Activated naive CD4-positive, alpha-beta T cell treated with anti-CD3 and anti-CD28 coated beads, Interleukin-2, amount 10 ng/mL, durations not matched to agents 7 days and 5 days (primary cell): ENCODE measurements at regions not wholly inside any gene's neighbourhood (a gene's known extent, or its start where the extent isn't known, plus 50 kb on each side); places are given as distances from the start of the nearest gene placed in this dataset.
"Not testable (repeated sequence)": the region's sequence is repeated elsewhere in the genome, so short reads cannot be mapped to it uniquely, and the experiment has no call there.

Experiments
- CTCF ChIA-PET: fragments of 350-600 bp; sonication (Branson Sonifier 250); formaldehyde crosslinking; loops from one replicate; lab custom pipeline; 2021; ENCODE audit warnings: antibody characterized with exemption; lab: Charles Lee
- DNase-seq: peaks from one replicate; pipeline ENCODE4 v3.0.0-alpha.2; 2020
- H3K27ac Mint-ChIP-seq: one replicate; pipeline ENCODE4 v1.8.0; 2021; ENCODE audit warnings: mild to moderate bottlenecking, moderate library complexity, mixed read lengths
- H3K27me3 Mint-ChIP-seq: one replicate; pipeline ENCODE4 v1.8.0; 2021; ENCODE audit warnings: mild to moderate bottlenecking, mixed read lengths
- H3K36me3 Mint-ChIP-seq: one replicate; pipeline ENCODE4 v1.8.0; 2021; ENCODE audit warnings: mixed read lengths
- H3K4me1 Mint-ChIP-seq: one replicate; pipeline ENCODE4 v1.8.0; 2021; ENCODE audit warnings: mixed read lengths
- H3K4me3 Mint-ChIP-seq: one replicate; pipeline ENCODE4 v1.8.0; 2021; ENCODE audit warnings: mild to moderate bottlenecking, moderate library complexity, mixed read lengths
- H3K9me3 Mint-ChIP-seq: one replicate; pipeline ENCODE4 v1.8.0; 2021; ENCODE audit warnings: mixed read lengths

DNA sequence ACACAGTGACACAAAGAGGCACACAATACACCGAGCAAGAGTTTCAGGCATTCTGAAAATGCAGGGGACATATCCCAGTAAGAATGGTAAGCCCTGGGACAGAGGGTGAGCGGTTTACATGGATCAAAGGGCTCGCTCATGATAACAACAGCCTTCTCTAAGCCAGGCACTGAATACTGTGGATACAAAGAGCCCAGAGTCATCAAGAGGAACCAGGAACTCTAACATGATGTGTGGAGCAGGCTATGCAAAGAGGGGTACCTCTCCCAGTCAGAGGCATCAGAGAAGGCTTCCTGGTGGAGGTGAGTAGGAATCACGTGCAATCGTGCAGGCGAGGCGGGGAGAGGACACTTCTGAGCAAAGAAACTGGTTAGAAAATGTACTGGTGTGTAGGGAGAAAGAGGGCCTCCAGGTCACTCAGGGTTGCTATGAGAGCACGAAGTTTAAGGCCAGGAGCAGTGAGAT is 76.9 kb upstream of the EEA1 start:
- Mint-ChIP-seq H3K36me3 (no peaks in the 10 kb centered on the region), H3K9me3 (no peaks in the 10 kb centered on the region), H3K27ac (no peak overlapping the region), H3K4me3 (no peak overlapping the region), H3K4me1 (no peaks in the 10 kb centered on the region), H3K27me3 (no peaks in the 10 kb centered on the region)
- DNase-seq, result no peak
- CTCF ChIA-PET, result interaction anchor here (5.6 kb wide), 1 partner anchor 18 kb away, joined by 27 read pairs; no protein-coding TSS in a partner anchor

DNA sequence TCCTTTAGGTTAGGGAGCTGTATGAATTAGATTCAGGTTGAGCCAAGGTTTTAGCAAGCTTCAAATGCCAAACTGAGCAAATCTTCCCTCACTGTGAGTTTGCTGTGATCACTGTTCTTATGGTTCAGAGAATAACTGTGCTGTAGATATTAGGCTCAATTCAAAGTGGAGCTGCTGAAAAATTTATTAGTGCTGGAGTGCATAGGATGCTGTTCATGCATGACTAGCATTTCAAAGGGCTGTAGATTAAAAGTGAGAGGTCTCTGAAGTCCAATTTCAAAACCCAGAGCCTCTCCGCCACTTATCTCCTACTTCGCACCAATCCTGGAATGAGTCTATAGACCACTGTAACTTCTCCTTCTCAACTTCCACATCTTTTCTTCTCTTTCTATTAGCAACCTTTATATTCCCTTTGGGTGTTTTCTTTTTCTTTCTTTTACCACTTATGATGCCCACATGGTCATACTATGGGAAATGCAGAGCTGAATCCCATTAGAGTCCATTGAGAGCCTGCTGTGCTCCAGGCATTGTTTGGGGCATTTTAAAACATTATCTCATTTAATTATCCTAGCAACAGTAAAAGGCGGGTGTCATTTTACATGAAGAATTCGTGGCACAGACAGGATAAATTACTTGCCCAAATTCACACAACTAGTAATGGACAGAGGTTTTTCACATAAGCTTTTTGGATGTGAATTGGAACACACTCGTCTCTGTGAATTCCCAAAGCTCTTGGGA is 77.5 kb upstream of the EEA1 start:
- Mint-ChIP-seq H3K9me3 (no peaks in the 10 kb centered on the region), H3K27ac (no peak overlapping the region), H3K4me1 (no peaks in the 10 kb centered on the region), H3K4me3 (no peak overlapping the region), H3K36me3 (no peaks in the 10 kb centered on the region), H3K27me3 (no peaks in the 10 kb centered on the region)
- DNase-seq, result no peak
- CTCF ChIA-PET, result interaction anchor here (0.8 to 5.6 kb wide), 2 partner anchors 9 to 19 kb away, joined by 3 to 27 read pairs; no protein-coding TSS in a partner anchor

DNA sequence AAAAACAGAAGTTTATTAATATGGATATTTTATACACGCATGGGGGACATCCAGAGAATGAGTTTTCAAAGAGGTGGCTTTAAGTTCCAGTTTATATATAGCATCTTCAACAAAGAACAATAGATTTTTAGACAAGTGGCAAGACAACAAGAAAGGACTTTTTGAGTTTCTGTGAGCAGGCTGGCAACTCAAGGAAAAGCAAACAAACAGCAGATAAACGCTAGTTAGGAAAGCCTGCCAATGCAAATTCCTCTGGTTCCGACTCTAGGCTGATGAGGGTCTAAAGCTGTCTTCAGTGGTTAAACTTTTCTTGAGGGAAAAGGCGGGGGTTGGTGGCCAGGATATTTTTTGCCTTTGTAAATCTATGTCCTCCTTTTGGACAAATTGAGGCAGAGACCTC is 78.4 kb upstream of the EEA1 start:
- no peaks in the 10 kb centered on the region for H3K36me3 Mint-ChIP-seq

DNA sequence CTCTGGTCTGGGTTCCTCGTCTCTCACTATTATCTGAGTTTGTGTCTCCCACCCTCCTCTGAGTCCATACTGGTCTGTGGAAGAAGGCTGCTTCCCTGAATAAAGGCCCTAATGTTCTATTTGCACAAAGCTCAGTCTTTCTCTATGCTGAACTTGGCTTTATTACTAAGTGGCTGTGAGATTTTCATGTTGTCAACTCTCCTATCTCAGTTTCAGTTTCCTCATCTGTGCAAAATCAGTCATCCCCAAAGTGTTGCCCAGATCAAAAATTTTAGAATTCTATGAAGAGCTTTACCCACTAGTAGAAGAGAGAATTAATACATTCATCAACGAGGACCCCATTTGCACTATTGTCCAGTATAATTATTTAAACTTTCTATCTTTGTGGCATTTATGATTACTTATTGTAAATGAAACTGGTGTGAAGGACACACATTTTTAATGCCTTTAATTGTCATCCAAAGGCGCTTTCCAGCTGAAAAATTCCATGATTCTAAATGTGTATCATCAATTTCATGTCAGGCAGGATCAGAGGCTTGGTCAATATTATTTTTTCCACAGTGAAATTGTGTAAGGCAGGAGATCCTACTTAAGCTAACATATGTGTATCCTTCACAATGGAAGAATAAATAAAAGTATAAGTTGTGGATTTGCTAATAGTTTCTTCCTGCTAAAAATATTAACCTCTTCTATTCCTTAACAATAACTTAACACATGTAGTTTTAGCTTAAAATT is 79.1 kb upstream of the EEA1 start:
- no peaks in the 10 kb centered on the region for H3K36me3 Mint-ChIP-seq
- H3K4me3 Mint-ChIP-seq, result no peak overlapping the region
- H3K27ac Mint-ChIP-seq, result no peak overlapping the region
- no peak for DNase-seq
- H3K27me3 Mint-ChIP-seq, result no peaks in the 10 kb centered on the region
- CTCF ChIA-PET, result interaction anchor here (0.8 to 5.6 kb wide), 4 partner anchors 10 to 89 kb away, joined by 3 to 27 read pairs (median 4); no protein-coding TSS in a partner anchor
- H3K9me3 Mint-ChIP-seq, result no peaks in the 10 kb centered on the region
- no peaks in the 10 kb centered on the region for H3K4me1 Mint-ChIP-seq

More for the DNA sequence above, 78.4 kb upstream of the EEA1 start:
- no peak overlapping the region for H3K4me3 Mint-ChIP-seq
- no peaks in the 10 kb centered on the region for H3K4me1 Mint-ChIP-seq
- DNase-seq, result no peak
- H3K27ac Mint-ChIP-seq, result no peak overlapping the region
- CTCF ChIA-PET, result interaction anchor here (1.1 to 5.6 kb wide), 3 partner anchors 20 to 90 kb away, joined by 4 to 27 read pairs (median 5); no protein-coding TSS in a partner anchor
- H3K27me3 Mint-ChIP-seq, result no peaks in the 10 kb centered on the region
- no peaks in the 10 kb centered on the region for H3K9me3 Mint-ChIP-seq

DNA sequence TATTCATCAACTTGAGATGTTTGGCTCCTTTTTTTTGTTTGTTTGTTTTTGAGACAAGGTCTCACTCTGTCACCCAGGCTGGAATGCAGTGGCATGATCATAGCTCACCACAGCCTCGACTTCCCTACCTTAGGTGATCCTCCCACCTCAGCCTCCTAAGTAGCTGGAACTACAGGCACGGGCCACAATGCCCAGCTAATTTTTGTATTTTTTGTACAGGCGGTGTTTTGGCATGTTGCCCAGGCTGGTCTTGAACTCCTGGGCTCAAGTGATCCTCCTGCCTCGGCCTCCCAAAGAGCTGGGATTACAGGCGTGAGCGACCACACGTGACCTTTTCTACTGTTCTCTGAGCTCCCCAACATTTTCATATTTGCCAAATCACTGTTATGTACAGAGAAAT is 79.8 kb upstream of the EEA1 start:
- H3K36me3 Mint-ChIP-seq, H3K27ac Mint-ChIP-seq, H3K9me3 Mint-ChIP-seq, DNase-seq, H3K4me3 Mint-ChIP-seq, H3K27me3 Mint-ChIP-seq, H3K4me1 Mint-ChIP-seq: not testable (repeated sequence)
- CTCF ChIA-PET, result interaction anchor here (0.8 to 5.6 kb wide), 3 partner anchors 10 to 82 kb away, joined by 3 to 27 read pairs (median 4); no protein-coding TSS in a partner anchor

DNA sequence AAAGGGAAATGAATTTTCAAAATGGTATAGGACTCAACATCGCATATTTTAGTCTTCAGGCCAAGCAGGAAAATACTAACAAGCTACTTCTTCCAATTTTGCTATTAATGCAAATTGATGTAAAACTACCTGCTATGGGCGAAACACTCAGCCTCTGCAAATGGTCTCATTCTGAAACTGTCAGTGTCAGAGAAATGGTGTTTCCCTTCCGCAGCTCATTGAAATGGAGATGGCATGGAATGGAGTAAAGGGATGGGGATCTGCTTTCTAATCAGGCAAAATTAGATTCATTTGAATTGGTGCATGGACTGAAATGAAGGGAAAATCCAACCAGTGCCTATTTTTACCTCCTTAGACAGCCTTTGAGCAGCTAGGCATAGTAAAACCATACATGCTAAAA is 80.4 kb upstream of the EEA1 start:
- DNase-seq, result no peak
- CTCF ChIA-PET, result interaction anchor here (5.6 kb wide), 1 partner anchor 22 kb away, joined by 27 read pairs; no protein-coding TSS in a partner anchor
- Mint-ChIP-seq H3K4me1 (no peaks in the 10 kb centered on the region), H3K4me3 (no peak overlapping the region), H3K27me3 (no peaks in the 10 kb centered on the region), H3K36me3 (no peaks in the 10 kb centered on the region), H3K9me3 (no peaks in the 10 kb centered on the region), H3K27ac (no peak overlapping the region)

DNA sequence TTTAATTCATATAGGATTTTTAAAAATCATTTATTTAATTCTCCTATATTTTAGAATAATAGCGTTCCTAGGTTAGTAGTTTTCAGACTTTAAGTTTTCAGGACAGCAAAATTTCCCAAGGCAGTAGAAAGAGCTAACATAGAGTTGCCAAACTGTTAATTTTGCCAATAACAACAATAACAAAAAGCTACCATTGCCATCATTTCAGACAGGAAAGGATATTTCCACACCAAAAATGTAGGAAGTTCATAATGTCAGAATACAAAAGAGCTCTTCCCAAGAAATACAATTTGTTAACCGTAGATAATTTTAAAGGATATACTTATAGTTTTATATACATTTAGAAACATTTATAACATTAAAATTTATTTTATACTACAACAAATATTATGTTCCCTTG is 81.4 kb upstream of the EEA1 start:
- DNase-seq, result no peak
- no peaks in the 10 kb centered on the region for H3K9me3 Mint-ChIP-seq
- no peak overlapping the region for H3K4me3 Mint-ChIP-seq
- no peaks in the 10 kb centered on the region for H3K36me3 Mint-ChIP-seq
- H3K27ac Mint-ChIP-seq, result no peak overlapping the region
- no peaks in the 10 kb centered on the region for H3K4me1 Mint-ChIP-seq
- CTCF ChIA-PET, result no interaction called here
- H3K27me3 Mint-ChIP-seq, result no peaks in the 10 kb centered on the region

DNA sequence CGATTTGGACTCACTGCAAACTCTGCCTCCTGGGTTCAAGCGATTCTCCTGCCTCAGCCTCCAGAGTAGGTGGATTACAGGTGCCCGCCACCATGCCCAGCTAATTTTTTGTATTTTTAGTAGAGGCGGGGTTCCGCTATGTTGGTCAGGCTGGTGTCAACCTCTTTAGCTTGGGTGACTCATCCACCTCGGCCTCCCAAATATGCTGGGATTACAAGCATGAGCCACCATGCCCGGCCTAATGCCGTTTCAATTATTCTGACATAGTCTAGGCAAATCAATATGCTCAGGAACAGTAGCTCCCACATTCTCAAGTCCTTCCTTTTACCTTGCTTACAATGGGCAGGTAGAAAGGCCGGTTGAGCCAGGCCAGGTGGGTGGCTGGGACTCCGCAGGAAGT is 82.0 kb upstream of the EEA1 start:
- CTCF ChIA-PET, result no interaction called here
- no peaks in the 10 kb centered on the region for H3K4me1 Mint-ChIP-seq
- no peak overlapping the region for H3K4me3 Mint-ChIP-seq
- DNase-seq, result no peak
- no peak overlapping the region for H3K27ac Mint-ChIP-seq
- no peaks in the 10 kb centered on the region for H3K27me3 Mint-ChIP-seq
- no peaks in the 10 kb centered on the region for H3K9me3 Mint-ChIP-seq
- H3K36me3 Mint-ChIP-seq, result no peaks in the 10 kb centered on the region

DNA sequence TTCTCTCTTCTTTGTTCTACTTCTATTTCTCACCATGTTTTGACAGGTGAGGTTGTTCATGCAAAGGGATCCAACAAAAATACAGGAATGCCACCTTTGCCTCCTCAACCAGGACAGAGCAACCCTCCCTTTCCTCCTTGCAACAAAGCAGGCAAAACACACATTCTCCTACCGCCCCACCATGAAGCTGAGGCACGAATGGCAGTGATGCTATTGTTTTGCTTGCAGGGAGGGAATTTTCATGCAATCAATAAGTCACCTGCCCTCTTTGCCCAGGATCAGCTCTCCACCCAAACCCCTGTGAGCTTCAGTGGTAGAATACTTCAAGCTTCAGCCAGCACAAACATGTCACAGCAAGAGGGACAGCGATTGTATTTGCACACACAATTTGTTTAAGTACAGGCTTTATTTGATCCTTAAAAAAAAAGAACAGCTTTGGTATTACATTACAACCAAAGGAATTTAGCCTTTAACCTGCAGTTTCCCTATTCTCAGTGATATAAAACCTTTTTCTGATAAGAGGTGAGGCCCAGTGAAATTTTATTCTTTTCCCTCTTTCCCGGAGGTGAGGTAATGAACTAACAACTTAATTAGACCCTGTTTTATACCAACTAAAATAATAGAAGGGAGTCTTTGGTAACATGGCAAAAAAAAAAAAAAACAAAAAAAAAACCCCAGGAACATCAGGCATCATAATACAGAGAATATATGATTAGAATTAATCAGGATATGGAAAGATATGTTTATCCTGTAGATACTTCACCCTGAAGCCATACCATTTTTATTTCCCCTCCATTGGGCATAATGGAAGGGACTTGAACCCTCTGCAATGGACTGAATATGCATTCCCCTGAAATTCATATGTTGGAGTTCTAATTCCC is 87.0 kb upstream of the EEA1 start:
- no peak for DNase-seq
- Mint-ChIP-seq H3K27me3 (no peaks in the 10 kb centered on the region), H3K4me1 (no peaks in the 10 kb centered on the region), H3K27ac (no peak overlapping the region), H3K9me3 (no peaks in the 10 kb centered on the region), H3K36me3 (no peaks in the 10 kb centered on the region), H3K4me3 (no peak overlapping the region)
- CTCF ChIA-PET, result interaction anchor here (0.7 kb wide), 1 partner anchor 1086 kb away, joined by 3 read pairs; no protein-coding TSS in a partner anchor

DNA sequence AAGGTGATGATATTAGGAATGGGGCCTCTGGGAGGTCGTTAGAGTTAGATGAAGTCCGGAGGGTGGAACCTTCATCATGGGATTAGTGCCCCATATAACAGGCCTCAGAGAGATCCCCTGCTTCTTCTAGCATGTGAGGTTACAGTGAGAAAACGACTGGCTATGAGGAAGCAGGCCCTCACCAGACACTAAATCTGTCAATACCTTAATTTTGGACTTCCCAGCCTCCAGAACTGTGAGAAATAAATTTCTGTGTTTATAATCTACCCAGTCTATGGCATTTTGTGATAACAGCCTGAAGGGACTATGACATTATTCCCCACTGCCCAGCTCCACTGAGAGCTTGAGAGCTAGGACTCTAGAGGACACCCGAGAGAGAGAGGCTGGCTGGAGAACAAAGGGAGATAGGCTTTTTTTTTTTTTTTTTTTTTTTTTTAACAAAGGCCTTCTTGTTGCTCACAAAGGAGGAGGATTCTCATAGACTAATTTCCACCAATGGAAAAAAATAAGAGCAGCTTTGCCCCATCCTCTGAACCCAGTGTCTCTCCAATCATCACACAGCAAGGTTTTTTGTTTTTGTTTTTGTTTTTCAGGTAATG is 87.8 kb upstream of the EEA1 start:
- no peak overlapping the region for H3K27ac Mint-ChIP-seq
- no peaks in the 10 kb centered on the region for H3K4me1 Mint-ChIP-seq
- DNase-seq, result no peak
- CTCF ChIA-PET, result interaction anchor here (0.7 kb wide), 1 partner anchor 16 kb away, joined by 4 read pairs; no protein-coding TSS in a partner anchor
- no peaks in the 10 kb centered on the region for H3K27me3 Mint-ChIP-seq
- H3K36me3 Mint-ChIP-seq, result no peaks in the 10 kb centered on the region
- no peak overlapping the region for H3K4me3 Mint-ChIP-seq
- H3K9me3 Mint-ChIP-seq, result no peaks in the 10 kb centered on the region

DNA sequence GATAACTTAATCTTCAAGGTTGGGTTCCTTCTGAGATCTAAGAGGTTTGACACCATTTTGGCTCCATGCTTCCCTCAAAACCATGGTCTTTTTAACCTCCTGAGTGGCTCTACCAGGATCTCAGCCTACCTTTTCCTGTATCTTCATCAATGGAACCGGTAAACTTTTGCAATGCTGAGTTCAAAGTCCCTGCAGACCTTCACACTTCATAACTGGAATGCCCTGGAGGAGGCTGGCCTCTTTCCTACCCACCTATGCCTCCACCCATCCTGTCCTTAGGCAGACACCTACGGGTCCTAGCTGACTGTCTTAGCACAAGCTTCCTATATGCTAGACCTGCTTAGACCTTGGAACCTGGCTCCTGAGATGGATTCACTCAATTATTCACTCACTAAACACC is 89.5 kb upstream of the EEA1 start:
- no peak overlapping the region for H3K27ac Mint-ChIP-seq
- no peaks in the 10 kb centered on the region for H3K4me1 Mint-ChIP-seq
- DNase-seq, result no peak
- no peaks in the 10 kb centered on the region for H3K9me3 Mint-ChIP-seq
- CTCF ChIA-PET, result interaction anchor here (0.6 kb wide), 1 partner anchor 249 kb away, joined by 3 read pairs; no protein-coding TSS in a partner anchor
- H3K27me3 Mint-ChIP-seq, result no peaks in the 10 kb centered on the region
- no peak overlapping the region for H3K4me3 Mint-ChIP-seq
- no peaks in the 10 kb centered on the region for H3K36me3 Mint-ChIP-seq

DNA sequence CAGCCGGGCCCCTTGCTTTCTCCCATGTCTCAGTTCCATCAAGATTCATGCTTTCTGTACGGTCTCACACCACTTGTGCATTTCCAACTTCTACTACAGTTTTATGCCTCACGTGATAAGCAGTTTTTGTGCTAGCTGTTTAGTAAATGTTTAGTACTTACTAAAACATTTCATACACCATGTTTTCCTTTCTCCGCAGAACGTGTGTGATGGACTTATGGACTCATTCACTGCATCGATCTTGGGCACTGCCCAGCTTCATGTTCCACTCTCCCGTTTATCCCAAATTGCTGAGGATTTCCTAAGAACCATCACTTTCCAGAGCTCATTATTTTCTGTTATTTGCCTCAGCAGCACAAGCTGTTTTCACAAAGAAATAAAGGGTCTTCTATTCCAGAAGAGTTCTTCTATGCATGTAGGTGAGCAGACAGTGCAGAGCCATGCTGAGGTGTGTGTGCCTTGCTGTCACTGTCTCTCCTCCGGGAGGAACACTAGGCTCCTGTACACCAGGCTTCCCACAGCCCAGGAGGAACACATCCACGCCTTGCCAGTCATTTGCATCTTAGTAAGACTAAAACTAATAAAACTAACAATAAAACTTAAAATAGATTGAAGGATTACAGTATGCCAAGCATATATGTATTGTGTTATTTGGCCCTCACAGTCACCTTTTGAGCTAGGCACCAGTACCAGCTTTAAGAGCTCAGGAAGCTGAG is 90.3 kb upstream of the EEA1 start:
- Mint-ChIP-seq H3K27me3 (no peaks in the 10 kb centered on the region), H3K27ac (no peak overlapping the region), H3K9me3 (no peaks in the 10 kb centered on the region), H3K4me3 (no peak overlapping the region), H3K36me3 (no peaks in the 10 kb centered on the region), H3K4me1 (no peaks in the 10 kb centered on the region)
- no peak for DNase-seq
- CTCF ChIA-PET, result interaction anchor here (0.6 kb wide), 1 partner anchor 250 kb away, joined by 3 read pairs; no protein-coding TSS in a partner anchor
